ENCODE measurements at regions not wholly inside any gene's neighbourhood (a gene's known extent, or its start where the extent isn't known, plus 50 kb on each side); places are given as distances from the start of the nearest gene placed in this dataset.

DNA sequence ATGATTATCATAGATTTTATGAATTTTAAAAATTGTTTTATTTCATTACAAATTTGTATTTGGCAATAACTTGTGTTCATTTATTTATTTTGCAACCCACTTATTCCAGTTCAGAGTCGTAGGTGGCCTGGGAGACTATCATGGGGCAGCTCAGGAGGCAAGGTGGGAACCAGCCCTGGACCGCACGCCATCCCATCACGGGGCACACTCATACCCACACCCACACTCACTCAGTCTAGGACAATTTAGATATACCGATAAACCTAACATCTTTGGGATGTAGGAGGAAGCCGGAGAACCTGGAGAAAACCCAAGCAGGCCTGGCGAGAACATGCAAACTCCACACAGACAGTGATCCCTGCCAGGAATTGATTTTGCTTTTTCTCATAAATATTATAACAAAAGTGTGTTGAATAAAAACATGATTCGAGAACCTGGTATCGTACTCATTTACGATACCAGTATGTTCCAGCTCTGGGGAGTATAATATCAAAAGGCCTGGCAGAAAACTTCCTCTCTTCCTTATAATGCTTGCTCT, 205.3 kb downstream of the NFKBIZ start:
- H3K27me3 ChIP-seq, result no peaks in the 10 kb centered on the region
- H3K27ac ChIP-seq, result no peak overlapping the region
- H3K9me3 ChIP-seq, result no peaks in the 10 kb centered on the region
- no peak for DNase-seq
- ATAC-seq, result no peak
- intact Hi-C loops (cut with DNase I), result no loop called here
- H3K4me1 ChIP-seq, result no peaks in the 10 kb centered on the region
- TF ChIP-seq POLR2A (IDR thresholded peaks at IDR 0.05) (no peak), CTCF (IDR thresholded peaks at IDR 0.05) (no peak)
- no peak overlapping the region for H3K4me3 ChIP-seq
- WGBS (ENCODE audit: insufficient coverage, low coverage, low lambda C conversion rate, missing lambda C conversion rate), result 65% methylated on average over 10 of the region's 10 CpGs
- H3K36me3 ChIP-seq, result no peaks in the 10 kb centered on the region

DNA sequence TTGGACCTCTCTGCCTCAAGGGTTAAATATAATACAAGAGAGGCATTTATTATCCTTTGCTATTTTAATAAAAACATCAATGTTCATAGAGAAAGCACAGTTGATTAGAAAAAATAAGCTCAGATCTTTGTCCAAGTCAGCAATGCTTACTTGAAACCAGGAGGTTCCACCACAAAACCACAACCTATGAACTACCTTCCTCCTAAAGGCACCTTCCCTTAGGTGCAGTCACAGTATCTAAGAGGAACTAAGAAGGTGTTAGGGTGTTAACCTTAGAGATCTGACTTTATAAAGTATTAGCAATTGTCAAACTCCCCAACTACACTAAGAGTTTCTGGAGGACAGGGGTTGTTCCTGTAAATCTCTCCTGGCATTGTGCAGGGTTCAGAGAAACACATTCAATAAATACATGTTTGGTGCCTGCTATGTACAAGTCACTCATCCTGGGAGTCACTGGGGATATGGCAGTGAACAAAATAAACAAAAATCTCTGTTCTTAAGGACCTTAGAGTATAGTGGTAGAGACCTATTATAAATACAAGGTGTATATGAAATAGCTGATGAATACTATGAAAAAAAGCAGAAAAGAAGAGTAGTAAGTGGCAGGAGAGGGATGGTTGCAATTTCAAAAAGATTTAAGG, 208.6 kb downstream of the NFKBIZ start:
- DNase-seq (no peak), ATAC-seq (peak in 3 of 4 donors; percentile 24 to 43 (median 41))
- Histone ChIP-seq H3K9me3 (no peaks in the 10 kb centered on the region), H3K27me3 (no peaks in the 10 kb centered on the region), H3K27ac (no peak overlapping the region), H3K4me3 (no peak overlapping the region), H3K4me1 (no peaks in the 10 kb centered on the region), H3K36me3 (no peaks in the 10 kb centered on the region)
- TF ChIP-seq POLR2A (IDR thresholded peaks at IDR 0.05), result no peak
- TF ChIP-seq CTCF (IDR thresholded peaks at IDR 0.05), result no peak
- intact Hi-C loops (cut with DNase I), result no loop called here

DNA sequence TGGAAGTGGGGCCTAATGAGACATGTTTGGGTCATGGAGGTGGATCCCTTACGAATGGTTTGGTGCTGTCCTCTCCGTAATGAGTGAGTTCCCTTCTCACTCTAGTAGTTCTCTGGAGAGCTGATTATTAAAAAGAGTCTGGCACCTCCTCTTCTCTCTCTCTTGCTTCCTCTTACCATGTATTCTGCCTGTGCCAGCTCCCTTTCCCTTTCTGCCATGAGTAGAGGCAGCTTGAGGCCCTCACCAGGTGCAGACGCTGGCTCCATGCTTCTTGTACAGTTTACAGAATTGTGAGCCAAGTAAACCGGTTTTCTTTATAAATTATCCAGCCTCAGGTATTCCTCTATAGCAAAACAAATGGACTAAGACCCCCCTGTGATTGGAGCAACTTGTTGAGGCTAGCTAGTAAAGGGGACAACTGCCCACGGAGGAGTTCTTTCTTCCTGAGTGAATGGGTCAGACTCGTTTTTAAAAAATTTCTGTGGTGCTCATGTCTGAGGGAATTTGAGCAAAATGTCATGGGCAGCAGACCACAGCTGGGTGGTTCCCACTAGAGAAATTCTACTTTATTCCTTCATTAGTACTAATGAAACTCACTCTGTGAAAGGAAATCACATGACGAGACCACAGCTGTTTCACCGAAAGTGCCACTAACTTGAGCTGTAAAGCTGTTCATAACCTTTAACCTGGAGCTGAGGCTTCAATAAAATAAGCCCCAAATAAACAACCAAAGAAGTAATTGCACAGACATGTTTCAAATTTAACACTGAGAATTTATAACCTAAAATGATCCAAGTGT, 210.0 kb downstream of the NFKBIZ start:
- Histone ChIP-seq H3K36me3 (no peaks in the 10 kb centered on the region), H3K9me3 (no peaks in the 10 kb centered on the region), H3K27me3 (no peaks in the 10 kb centered on the region), H3K27ac (no peak overlapping the region), H3K4me3 (no peak overlapping the region), H3K4me1 (no peaks in the 10 kb centered on the region)
- DNase-seq (no peak), ATAC-seq (peak in 1 of 4 donors; percentile 15)
- WGBS (ENCODE audit: insufficient coverage, low coverage, low lambda C conversion rate, missing lambda C conversion rate), result 89% methylated on average over 7 of the region's 8 CpGs
- intact Hi-C loops (cut with DNase I), result no loop called here
- no peak for TF ChIP-seq CTCF (IDR thresholded peaks at IDR 0.05)
- TF ChIP-seq POLR2A (IDR thresholded peaks at IDR 0.05), result no peak

DNA sequence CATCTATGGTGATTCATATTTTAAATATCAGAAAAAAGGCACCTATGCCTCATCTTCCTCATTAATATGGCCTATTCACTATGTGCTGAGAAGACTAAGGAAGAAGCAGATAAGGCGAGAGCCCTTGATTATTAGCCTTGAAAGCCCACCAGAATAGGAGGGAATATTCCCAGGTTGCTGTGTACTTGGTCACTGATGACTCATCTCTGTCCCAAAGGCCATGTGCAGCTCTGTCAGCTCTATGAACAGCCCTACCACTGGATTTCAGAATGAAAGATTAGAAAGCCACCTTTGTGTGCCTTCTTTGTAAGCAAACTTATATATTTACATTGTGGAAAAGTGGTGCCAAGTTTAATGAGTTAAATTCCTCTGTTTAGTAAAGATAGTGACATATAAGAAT, 211.5 kb downstream of the NFKBIZ start:
- intact Hi-C loops (cut with DNase I), result no loop called here
- no peak overlapping the region for H3K4me3 ChIP-seq
- ATAC-seq (peak in 1 of 4 donors; percentile 85), DNase-seq (no peak)
- H3K9me3 ChIP-seq, result no peaks in the 10 kb centered on the region
- TF ChIP-seq CTCF (IDR thresholded peaks at IDR 0.05) (no peak), POLR2A (IDR thresholded peaks at IDR 0.05) (no peak)
- no peak overlapping the region for H3K27ac ChIP-seq
- no peaks in the 10 kb centered on the region for H3K27me3 ChIP-seq
- no peaks in the 10 kb centered on the region for H3K4me1 ChIP-seq
- no peaks in the 10 kb centered on the region for H3K36me3 ChIP-seq
- WGBS (ENCODE audit: insufficient coverage, low coverage, low lambda C conversion rate, missing lambda C conversion rate), result 73% methylated on average over 1 of the region's 1 CpG

All from right lobe of liver (tissue), 6 donors.